Stomach (tissue), 4 donors: ENCODE measurements at regions not wholly inside any gene's neighbourhood (a gene's known extent, or its start where the extent isn't known, plus 50 kb on each side); places are given as distances from the start of the nearest gene placed in this dataset.

Experiments
- CTCF ChIP-seq, 7 experiments: fragments of 450-650 bp in 4 of 7; fragments of 200-600 bp in 3 of 7; sonication (generic) in 3 of 7; IDR thresholded peaks; one replicate each; pipeline ENCODE4 v1.5.1; 2016 to 2019; ENCODE audit warnings: antibody characterized with exemption in 7 of 7, control low read depth in 2 of 7, mild to moderate bottlenecking in 1 of 7
- POLR2A ChIP-seq, 4 donors: fragments of 450-650 bp; IDR thresholded peaks; one replicate each; pipeline ENCODE4 v1.6.1; 2016; ENCODE audit warnings: antibody characterized with exemption in 4 of 4, control low read depth in 2 of 4, mild to moderate bottlenecking in 1 of 4, moderate library complexity in 1 of 4

- TF ChIP-seq POLR2A (IDR thresholded peaks at IDR 0.05) (no peak), CTCF (IDR thresholded peaks at IDR 0.05) (no peak)
These were observed 478.5 kb upstream of the TENM4 start for GRCh38 chr11:79919350-79919749.
